Esophagus muscularis mucosa (tissue), 3 donors: ENCODE measurements at regions not wholly inside any gene's neighbourhood (a gene's known extent, or its start where the extent isn't known, plus 50 kb on each side); places are given as distances from the start of the nearest gene placed in this dataset.

Experiments used
- POLR2A ChIP-seq: fragments of 450-650 bp; IDR thresholded peaks from one replicate; pipeline ENCODE4 v1.6.1; 2017; ENCODE audit warnings: antibody characterized with exemption, moderate library complexity, mild to moderate bottlenecking, low read depth
- POLR2AphosphoS5 ChIP-seq, 2 donors: sonication (generic); formaldehyde crosslinking; IDR thresholded peaks; one replicate each; pipeline ENCODE4 v1.6.1; 2017; ENCODE audit warnings: antibody characterized with exemption in 2 of 2
- TF ChIP-seq, protein P1 (sequence below), 3 experiments: fragments of 200-600 bp in 2 of 3; fragments of 450-650 bp in 1 of 3; sonication (generic) in 2 of 3; IDR thresholded peaks; one replicate each; pipeline ENCODE4 v1.5.1; 2017 to 2019; ENCODE audit warnings: antibody characterized with exemption in 3 of 3, mild to moderate bottlenecking in 2 of 3, moderate library complexity in 1 of 3

DNA sequence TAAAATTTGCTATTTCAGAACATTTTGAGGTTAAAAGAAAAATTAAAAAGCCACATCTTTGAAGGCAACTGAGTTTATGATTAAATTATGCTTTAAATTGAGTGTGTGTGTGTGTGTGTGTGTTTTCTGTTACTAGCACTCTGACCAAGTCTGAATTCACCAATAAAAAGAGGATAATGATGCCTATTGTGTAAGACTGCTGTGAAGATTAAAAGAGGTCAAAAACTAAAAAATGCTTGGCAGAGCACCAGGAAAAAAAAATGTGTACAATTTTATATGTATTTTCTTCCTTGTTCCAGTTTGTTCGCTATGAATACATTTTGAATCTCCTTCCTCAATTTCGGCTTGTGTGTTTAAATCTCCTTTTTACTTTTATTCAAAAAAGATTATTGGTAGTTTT lies 316.6 kb upstream of the MAGI2 start:
- TF ChIP-seq POLR2AphosphoS5 (IDR thresholded peaks at IDR 0.05) (no peak), POLR2A (no peak)
- TF ChIP-seq, protein P1, sequence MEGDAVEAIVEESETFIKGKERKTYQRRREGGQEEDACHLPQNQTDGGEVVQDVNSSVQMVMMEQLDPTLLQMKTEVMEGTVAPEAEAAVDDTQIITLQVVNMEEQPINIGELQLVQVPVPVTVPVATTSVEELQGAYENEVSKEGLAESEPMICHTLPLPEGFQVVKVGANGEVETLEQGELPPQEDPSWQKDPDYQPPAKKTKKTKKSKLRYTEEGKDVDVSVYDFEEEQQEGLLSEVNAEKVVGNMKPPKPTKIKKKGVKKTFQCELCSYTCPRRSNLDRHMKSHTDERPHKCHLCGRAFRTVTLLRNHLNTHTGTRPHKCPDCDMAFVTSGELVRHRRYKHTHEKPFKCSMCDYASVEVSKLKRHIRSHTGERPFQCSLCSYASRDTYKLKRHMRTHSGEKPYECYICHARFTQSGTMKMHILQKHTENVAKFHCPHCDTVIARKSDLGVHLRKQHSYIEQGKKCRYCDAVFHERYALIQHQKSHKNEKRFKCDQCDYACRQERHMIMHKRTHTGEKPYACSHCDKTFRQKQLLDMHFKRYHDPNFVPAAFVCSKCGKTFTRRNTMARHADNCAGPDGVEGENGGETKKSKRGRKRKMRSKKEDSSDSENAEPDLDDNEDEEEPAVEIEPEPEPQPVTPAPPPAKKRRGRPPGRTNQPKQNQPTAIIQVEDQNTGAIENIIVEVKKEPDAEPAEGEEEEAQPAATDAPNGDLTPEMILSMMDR (IDR thresholded peaks at IDR 0.05) = no peak
